Amniotic epithelial cell (primary cell): ENCODE measurements at regions not wholly inside any gene's neighbourhood (a gene's known extent, or its start where the extent isn't known, plus 50 kb on each side); places are given as distances from the start of the nearest gene placed in this dataset.
"Not testable (repeated sequence)": the region's sequence is repeated elsewhere in the genome, so short reads cannot be mapped to it uniquely, and the experiment has no call there.

Source experiments
- DNase-seq: peaks from one replicate; pipeline ENCODE4 v3.0.0-alpha.2; 2010; ENCODE audit warnings: low read depth

GRCh38 chr22:49721211-49721763 lies 106.4 kb downstream of the BRD1 start:
- no peak for DNase-seq

- DNase-seq, result no peak
These were observed 107.3 kb downstream of the BRD1 start for GRCh38 chr22:49720279-49720959.

GRCh38 chr22:49719046-49719445 lies 108.6 kb downstream of the BRD1 start:
- DNase-seq, result no peak

- DNase-seq, result no peak
These were observed 109.3 kb downstream of the BRD1 start for GRCh38 chr22:49718396-49718795.

- no peak for DNase-seq
These were observed 110.3 kb downstream of the BRD1 start for GRCh38 chr22:49717322-49717919.

GRCh38 chr22:49716441-49716840 lies 111.2 kb downstream of the BRD1 start:
- DNase-seq, result no peak

GRCh38 chr22:49715450-49715849 lies 112.2 kb downstream of the BRD1 start:
- DNase-seq, result no peak

GRCh38 chr22:49713003-49713402 lies 114.7 kb downstream of the BRD1 start:
- no peak for DNase-seq

GRCh38 chr22:49712195-49712791 lies 115.4 kb downstream of the BRD1 start:
- no peak for DNase-seq

GRCh38 chr22:49710746-49711145 lies 116.9 kb downstream of the BRD1 start:
- no peak for DNase-seq

- DNase-seq, result no peak
These were observed 118.2 kb downstream of the BRD1 start for GRCh38 chr22:49709464-49709863.

GRCh38 chr22:49705972-49706352 lies 121.7 kb downstream of the BRD1 start:
- DNase-seq, result no peak

- no peak for DNase-seq
These were observed 122.3 kb downstream of the BRD1 start for GRCh38 chr22:49705216-49705971.

GRCh38 chr22:49704345-49705215 lies 123.1 kb downstream of the BRD1 start:
- DNase-seq, result no peak

GRCh38 chr22:49703990-49704344 lies 123.7 kb downstream of the BRD1 start:
- DNase-seq, result no peak

- no peak for DNase-seq
These were observed 124.2 kb downstream of the BRD1 start for GRCh38 chr22:49703505-49703904.

GRCh38 chr22:49702068-49702397 lies 125.6 kb downstream of the BRD1 start:
- DNase-seq, result no peak

GRCh38 chr22:49701380-49702067 lies 126.1 kb downstream of the BRD1 start:
- DNase-seq, result no peak

GRCh38 chr22:49699928-49700498 lies 127.7 kb downstream of the BRD1 start:
- DNase-seq, result no peak

- DNase-seq, result no peak
These were observed 128.2 kb downstream of the BRD1 start for GRCh38 chr22:49699476-49699875.

GRCh38 chr22:49698616-49699015 lies 129.1 kb downstream of the BRD1 start:
- not testable (repeated sequence) for DNase-seq
